ENCODE measurements at regions not wholly inside any gene's neighbourhood (a gene's known extent, or its start where the extent isn't known, plus 50 kb on each side); places are given as distances from the start of the nearest gene placed in this dataset.

DNA sequence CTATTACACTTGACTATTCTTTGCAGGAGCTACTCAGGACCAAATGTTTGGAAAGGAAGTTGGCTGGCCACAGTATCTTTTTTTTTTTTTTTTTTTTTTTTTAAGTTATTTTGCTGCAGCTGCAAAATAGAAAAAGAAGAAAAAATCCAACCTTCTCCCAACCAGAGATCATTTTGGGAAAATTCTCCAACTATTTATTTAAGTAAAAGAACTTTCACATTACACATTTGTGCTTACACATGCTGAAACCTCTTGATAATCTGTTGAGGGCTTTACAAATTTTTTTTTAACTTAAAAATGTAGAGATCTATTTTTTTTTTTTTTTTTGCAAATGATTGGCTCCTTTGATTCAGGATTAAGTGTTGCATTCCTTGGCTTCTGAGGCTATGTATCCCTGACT is 148.0 kb downstream of the POLR2M start:
- TF ChIP-seq POLR2AphosphoS5 (IDR thresholded peaks at IDR 0.05; ENCODE audit: borderline replicate concordance, low read depth, low read length) (no peak), EZH2 (IDR thresholded peaks at IDR 0.05) (no peak)
